ENCODE measurements at regions not wholly inside any gene's neighbourhood (a gene's known extent, or its start where the extent isn't known, plus 50 kb on each side); places are given as distances from the start of the nearest gene placed in this dataset.
"Not testable (repeated sequence)": the region's sequence is repeated elsewhere in the genome, so short reads cannot be mapped to it uniquely, and the experiment has no call there.

GRCh38 chr4:186873095-186873494, 149.4 kb upstream of the FAT1 start:
- not testable (repeated sequence) for TF ChIP-seq FOXA1 (IDR thresholded peaks at IDR 0.05); FOXM1 (IDR thresholded peaks at IDR 0.05; ENCODE audit: borderline replicate concordance); SUZ12 (IDR thresholded peaks at IDR 0.05); CTBP1 (IDR thresholded peaks at IDR 0.05; ENCODE audit: borderline replicate concordance); FOXK2 (IDR thresholded peaks at IDR 0.05)
